ENCODE measurements at regions not wholly inside any gene's neighbourhood (a gene's known extent, or its start where the extent isn't known, plus 50 kb on each side); places are given as distances from the start of the nearest gene placed in this dataset.

- H3K4me3 ChIP-seq = no peak overlapping the region
- peaks cover 0 to 6% (median 0%) of the 10 kb centered on the region in 4 donors for H3K9me3 ChIP-seq
- no peak for TF ChIP-seq POLR2A (IDR thresholded peaks at IDR 0.05)
- TF ChIP-seq, protein P1, sequence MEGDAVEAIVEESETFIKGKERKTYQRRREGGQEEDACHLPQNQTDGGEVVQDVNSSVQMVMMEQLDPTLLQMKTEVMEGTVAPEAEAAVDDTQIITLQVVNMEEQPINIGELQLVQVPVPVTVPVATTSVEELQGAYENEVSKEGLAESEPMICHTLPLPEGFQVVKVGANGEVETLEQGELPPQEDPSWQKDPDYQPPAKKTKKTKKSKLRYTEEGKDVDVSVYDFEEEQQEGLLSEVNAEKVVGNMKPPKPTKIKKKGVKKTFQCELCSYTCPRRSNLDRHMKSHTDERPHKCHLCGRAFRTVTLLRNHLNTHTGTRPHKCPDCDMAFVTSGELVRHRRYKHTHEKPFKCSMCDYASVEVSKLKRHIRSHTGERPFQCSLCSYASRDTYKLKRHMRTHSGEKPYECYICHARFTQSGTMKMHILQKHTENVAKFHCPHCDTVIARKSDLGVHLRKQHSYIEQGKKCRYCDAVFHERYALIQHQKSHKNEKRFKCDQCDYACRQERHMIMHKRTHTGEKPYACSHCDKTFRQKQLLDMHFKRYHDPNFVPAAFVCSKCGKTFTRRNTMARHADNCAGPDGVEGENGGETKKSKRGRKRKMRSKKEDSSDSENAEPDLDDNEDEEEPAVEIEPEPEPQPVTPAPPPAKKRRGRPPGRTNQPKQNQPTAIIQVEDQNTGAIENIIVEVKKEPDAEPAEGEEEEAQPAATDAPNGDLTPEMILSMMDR (IDR thresholded peaks at IDR 0.05) = no peak
- no peak overlapping the region for H3K27ac ChIP-seq
- DNase-seq = no peak
- no peaks in the 10 kb centered on the region for H3K4me1 ChIP-seq
- H3K36me3 ChIP-seq = no peaks in the 10 kb centered on the region
- H3K27me3 ChIP-seq = no peaks in the 10 kb centered on the region
Observed at GRCh38 chr5:63456279-63456678, 506.0 kb downstream of the HTR1A start.

DNA sequence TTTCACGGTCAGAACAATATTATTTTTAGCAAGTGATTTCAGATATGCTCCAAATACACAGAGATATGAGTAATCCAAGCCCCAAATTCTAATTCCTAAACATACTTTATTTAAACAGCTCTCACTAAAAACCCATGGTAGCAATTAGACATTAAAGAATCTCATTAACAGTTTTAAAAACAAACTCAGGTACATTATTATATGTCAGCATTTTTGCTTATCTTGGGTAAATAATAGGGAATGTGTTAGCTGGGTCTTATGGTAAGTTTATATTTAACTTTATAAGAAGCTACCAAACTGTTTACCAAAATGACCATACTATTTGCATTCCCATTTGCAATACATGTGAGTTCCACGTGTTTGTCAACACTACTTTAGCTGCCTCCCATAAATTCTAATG is 511.1 kb downstream of the HTR1A start:
- no peaks in the 10 kb centered on the region for H3K4me1 ChIP-seq

DNA sequence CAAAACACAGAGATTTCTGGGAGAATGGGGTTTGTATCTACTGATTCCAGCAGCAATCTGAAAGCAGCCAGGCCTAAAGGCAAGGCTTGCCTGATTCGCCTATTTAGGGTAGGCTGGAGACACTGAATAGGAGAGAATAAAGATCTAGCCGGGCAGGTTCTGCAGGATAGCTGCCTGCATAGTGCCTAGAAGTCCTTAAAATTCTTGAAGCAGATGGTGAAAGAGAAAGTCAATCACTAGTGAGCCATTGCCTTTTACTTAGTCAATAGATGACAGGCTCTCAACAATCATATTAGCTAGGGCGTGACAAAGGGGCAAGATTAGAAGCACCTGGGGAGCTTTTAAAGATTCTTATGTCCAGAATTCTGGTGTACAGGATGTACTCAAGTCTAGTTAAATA is 522.7 kb downstream of the HTR1A start:
- H3K27me3 ChIP-seq = no peaks in the 10 kb centered on the region
- no peaks in the 10 kb centered on the region for H3K9me3 ChIP-seq
- no peak for TF ChIP-seq POLR2A (IDR thresholded peaks at IDR 0.05)
- TF ChIP-seq, protein P1 (IDR thresholded peaks at IDR 0.05) = no peak

More for the DNA sequence above, 511.1 kb downstream of the HTR1A start:
- H3K36me3 ChIP-seq = no peaks in the 10 kb centered on the region
- TF ChIP-seq, protein P1 (IDR thresholded peaks at IDR 0.05) = no peak
- no peak for TF ChIP-seq POLR2A (IDR thresholded peaks at IDR 0.05)
- no peaks in the 10 kb centered on the region for H3K27me3 ChIP-seq
- H3K9me3 ChIP-seq = no peaks in the 10 kb centered on the region
- no peak overlapping the region for H3K27ac ChIP-seq
- H3K4me3 ChIP-seq = no peak overlapping the region
- no peak for DNase-seq

DNA sequence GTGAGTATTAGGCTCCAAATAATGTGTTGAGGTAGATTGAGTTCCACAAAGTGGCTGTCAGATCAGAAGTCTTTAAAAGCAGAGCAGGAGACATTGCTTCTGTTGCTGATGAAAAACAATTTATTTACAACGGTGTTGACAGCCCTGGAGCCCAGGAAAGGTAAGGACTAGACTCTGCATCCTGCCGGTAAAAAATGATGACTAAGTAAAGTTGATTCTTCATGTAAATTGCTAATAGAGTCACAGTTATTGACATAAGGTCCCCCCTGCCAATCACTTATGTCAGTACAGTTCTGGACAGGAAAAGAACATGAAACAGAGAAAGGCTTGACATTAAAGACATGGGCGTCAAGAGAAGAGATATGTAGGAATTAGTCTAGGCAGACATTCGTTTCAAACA is 552.5 kb downstream of the HTR1A start:
- Histone ChIP-seq H3K36me3 (no peaks in the 10 kb centered on the region), H3K4me1 (no peaks in the 10 kb centered on the region), H3K4me3 (no peak overlapping the region), H3K27me3 (no peaks in the 10 kb centered on the region), H3K27ac (no peak overlapping the region), H3K9me3 (no peaks in the 10 kb centered on the region)
- DNase-seq = no peak
- no peak for TF ChIP-seq POLR2A (IDR thresholded peaks at IDR 0.05)

More for the DNA sequence above, 522.7 kb downstream of the HTR1A start:
- DNase-seq = no peak
- no peak overlapping the region for H3K4me3 ChIP-seq
- no peaks in the 10 kb centered on the region for H3K4me1 ChIP-seq
- H3K27ac ChIP-seq = no peak overlapping the region
- H3K36me3 ChIP-seq = no peaks in the 10 kb centered on the region

GRCh38 chr5:63408984-63409383 is 553.3 kb downstream of the HTR1A start:
- DNase-seq = no peak
- Histone ChIP-seq H3K27me3 (no peaks in the 10 kb centered on the region), H3K36me3 (no peaks in the 10 kb centered on the region), H3K27ac (no peak overlapping the region), H3K4me1 (no peaks in the 10 kb centered on the region), H3K4me3 (no peak overlapping the region), H3K9me3 (no peaks in the 10 kb centered on the region)
- TF ChIP-seq, protein P1 (IDR thresholded peaks at IDR 0.05) = no peak
- TF ChIP-seq POLR2A (IDR thresholded peaks at IDR 0.05) = no peak

DNA sequence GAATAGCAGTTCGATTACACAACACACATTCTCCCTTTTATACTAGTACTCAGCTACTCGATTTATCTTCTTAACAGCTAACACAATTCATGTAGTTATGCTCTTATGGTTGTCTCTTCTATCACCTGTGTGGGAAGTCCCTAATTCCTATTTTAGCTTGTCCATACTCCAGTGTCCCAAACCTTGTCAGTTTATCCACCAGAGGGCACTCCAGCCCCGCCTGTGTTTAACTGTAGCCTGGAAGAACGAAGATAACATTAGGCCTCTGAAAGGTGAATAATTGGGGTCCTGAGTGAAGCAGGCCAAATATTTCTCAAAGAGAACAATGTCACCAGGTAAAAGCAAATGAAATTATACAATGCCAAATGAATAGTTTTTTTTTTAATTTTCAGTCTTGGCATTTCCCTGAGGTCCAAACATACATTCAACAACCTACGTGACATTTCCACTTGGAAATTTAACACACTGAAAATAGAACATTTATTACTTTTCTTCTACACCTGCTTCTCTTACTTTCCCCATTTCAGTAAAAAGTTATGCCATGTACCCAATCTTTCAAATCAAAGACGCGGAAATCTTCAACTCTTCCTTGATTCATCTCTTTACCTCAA is 560.7 kb downstream of the HTR1A start:
- TF ChIP-seq, protein P1 (IDR thresholded peaks at IDR 0.05) = peak in 5 of 6 experiments; percentile 6 to 40 (median 18)
- TF ChIP-seq POLR2A (IDR thresholded peaks at IDR 0.05) = no peak
- Histone ChIP-seq H3K4me1 (no peaks in the 10 kb centered on the region), H3K4me3 (no peak overlapping the region), H3K36me3 (no peaks in the 10 kb centered on the region), H3K27ac (no peak overlapping the region), H3K27me3 (no peaks in the 10 kb centered on the region), H3K9me3 (no peaks in the 10 kb centered on the region)
- DNase-seq = no peak

Data from Peyer's patch (tissue), 4 donors.